HG03280 (cell line): ENCODE measurements at regions not wholly inside any gene's neighbourhood (a gene's known extent, or its start where the extent isn't known, plus 50 kb on each side); places are given as distances from the start of the nearest gene placed in this dataset.

Source experiments
- ATAC-seq: cut with Tn5 transposase; IDR thresholded peaks from one replicate; pipeline ENCODE4 v1.9.1; 2021; ENCODE audit warnings: mild to moderate bottlenecking, moderate library complexity; ENCODE audit not compliant: unreplicated experiment

DNA sequence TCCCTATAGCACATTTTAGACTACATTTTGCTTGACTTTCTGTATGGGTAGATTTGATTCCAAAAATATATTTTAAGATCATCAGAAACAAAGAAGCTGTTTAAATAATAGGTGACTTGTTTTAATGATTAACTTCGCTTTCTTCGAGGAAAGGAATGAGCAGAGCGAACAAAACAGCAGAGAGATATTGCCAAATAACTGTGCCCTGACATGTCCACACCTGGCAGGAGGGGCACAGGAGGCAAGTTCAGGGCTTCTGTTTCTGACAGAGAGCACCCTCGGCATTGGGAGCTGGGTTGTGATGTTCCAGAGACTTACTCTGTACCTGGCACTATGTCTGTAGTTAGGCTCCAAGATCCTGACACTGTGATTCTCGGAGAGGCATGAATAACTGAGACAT, 155.7 kb upstream of the SASH1 start:
- ATAC-seq = no peak

DNA sequence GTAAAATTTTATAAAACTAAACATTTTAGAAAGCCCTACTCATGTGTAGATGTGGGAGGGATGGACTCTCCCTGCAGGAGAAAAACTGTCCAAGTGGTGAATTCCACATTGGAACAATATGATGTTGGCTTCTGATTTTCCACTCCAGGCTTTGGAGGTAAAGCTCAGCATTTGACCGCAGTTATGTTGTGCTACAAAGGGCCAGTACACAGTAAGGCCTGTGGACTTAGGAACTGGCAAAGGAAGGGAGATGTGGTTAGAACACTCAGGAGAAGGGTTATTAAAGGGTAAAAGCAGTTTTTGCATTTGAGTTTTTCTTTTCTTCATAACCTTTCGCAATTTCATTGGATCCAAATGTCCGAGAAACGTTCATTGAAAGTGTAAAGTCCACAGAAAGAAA, 150.3 kb upstream of the SASH1 start:
- no peak for ATAC-seq

DNA sequence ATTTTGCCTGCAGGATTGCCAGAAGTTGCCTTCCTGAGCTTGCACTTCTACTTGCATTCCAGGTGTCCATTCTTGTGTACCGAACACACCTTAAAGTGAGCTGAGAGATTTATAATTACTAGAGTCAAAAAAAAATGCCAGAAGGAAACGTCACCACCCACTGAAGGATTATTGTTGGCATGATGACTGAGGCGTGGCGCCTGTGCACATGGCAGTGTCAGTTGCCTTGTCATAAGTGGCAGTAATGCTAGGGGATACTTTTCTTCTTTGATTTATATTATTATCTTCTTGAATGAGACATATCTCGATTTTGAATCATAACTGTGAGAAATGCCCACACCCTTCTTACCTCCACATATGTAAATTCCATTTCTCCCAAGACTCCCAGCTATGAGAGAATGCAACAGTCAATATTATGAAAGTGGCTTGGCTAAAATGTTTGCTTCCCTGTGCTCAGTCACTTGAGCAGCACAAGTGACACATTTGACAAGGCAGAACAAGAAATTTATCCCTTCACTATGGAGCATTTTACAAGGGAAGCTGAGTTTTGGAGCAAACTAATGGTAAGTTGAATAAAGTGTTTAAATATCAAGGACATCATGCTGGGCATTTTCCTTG, 149.5 kb upstream of the SASH1 start:
- ATAC-seq = no peak

DNA sequence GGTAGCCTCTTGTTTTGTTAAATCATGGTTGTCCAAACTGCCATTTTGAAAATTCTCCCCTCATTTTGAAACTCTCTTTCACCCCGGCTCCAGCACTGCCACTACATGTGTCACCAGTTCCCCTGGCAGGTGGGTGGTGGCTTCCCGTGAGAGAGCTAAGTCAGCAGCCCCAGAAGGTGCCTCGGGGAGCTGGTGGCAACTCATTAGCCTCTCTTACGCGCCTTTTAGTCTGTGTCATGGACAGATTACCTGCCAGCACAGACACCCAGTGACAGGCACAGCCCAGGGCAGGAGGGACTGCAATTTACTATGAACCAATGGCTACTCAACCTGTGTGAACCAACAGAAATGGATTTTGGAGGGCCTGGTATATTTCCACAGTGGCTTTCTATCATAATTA, 147.1 kb upstream of the SASH1 start:
- no peak for ATAC-seq

DNA sequence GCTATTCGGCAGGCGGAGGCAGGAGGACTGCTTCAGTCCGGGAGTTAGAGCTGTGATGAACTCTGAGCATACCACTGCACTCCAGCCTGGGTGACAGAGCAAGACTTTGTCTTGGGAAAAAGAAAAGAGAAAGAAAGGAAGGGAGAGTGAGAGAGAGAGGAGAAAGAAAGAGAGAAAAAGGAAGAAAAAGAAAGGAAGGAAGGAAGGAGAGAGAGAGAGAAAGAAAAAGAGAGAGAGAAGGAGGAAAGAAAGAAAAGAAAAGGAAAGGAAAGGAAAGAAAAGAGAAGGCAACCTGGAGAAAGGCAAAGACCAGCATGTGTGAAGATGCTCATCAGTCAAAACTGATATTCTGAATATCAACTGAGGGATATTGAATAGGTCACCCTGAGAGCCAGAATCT, 143.1 kb upstream of the SASH1 start:
- ATAC-seq = no peak

DNA sequence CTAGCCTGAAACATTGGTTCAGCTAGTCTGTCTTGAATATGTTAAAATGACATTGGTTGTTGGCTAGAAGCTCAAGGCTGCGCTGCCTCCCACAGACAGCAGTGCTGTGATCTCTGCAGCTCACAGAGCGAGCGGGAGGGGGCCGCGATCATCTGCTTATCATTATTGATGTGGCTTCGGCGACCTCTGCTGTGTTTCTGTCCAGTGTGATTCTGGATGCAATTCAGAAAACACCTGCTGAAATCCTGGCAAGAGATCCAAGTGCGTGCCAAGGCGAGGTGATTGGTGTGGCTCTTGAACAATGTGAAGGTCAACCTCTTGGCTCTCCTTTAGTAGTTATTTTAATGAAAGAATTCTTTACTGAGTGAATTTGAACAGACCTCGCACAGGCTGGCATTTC, 142.3 kb upstream of the SASH1 start:
- ATAC-seq = no peak

DNA sequence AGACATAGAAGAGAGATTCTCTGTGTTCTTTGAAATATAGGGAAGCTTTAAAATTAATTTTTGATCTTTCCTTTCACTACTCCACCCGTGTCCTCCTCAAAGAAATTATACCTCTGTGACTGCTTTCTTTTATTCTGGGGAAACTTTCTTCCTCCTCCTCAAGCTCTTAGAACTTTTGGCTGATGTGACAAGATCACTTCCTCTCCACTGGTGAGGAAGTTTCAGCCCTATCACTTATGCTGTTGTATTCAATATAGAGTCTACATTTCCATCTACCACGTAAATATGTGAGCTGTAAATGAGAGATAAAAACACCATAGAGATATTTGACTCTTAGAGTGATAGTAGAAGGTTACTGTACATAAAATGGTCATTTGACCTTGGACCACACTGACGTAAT, 141.9 kb upstream of the SASH1 start:
- no peak for ATAC-seq

DNA sequence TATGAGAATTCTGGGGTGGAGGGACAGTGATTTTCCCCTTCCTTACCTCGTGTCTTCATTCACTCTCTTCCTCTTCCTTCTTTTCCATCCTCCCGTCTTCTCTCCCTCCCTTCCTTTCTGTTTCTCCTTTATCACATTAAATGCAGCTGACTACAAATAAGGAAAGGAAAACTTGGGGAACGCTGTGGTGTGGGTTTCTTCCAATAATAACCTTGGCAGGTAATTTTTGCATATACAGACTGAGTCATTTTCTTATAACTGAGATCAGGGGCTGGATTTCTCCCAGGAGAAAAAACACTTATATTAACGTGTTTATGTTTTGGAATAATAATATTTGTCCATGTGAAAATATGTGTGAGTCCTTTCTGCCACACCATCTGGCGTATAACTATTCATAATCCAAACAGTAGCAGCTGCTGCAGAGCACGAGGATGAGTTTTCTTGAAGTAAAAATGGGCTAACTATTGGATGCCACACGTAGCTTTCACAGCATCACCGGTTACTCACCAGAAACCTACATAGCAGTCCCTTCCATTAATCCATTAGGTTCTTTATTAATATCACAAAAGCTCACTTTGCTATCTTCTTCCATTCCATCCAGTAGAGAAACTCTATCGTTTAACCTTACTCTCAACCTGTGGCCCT, 139.2 kb upstream of the SASH1 start:
- ATAC-seq = peak; percentile 15

DNA sequence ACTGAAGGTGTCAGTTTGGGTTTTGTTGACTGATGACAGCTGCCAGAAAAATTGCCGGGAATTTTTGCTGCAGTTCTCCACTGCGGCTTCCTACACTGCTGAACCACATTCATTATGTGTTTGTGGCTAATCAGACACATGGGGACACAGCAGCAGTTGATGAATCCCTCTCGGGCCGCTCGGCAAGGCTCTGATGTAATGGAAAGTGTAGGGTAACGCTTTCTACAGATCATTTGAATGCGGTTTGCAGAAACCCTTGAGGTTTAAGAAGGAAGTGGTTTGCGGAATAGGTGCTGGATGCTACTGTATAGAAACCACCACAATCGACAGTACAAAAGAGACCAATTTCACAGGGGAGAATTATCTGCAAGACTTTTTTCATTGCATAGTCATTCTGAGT, 138.7 kb upstream of the SASH1 start:
- peak; percentile 98 for ATAC-seq

DNA sequence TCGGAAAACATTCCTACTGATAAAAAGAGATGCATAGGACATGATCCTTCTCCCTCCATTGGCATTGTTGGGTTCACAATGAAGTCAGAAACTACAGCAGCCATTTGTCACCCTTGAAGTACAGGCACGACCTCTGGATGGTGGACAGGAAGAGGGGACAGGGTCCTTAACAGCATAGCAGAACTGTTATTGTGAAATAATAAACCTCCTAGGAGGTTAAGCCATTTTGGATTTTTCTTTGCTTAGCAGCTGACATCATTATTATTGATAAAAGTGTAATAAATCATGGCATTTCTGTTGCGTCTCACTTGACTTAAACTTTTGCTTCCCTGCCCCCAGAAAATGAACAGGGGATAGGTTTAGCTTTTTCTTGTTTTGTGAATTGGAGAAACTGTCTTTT, 134.3 kb upstream of the SASH1 start:
- ATAC-seq = no peak

DNA sequence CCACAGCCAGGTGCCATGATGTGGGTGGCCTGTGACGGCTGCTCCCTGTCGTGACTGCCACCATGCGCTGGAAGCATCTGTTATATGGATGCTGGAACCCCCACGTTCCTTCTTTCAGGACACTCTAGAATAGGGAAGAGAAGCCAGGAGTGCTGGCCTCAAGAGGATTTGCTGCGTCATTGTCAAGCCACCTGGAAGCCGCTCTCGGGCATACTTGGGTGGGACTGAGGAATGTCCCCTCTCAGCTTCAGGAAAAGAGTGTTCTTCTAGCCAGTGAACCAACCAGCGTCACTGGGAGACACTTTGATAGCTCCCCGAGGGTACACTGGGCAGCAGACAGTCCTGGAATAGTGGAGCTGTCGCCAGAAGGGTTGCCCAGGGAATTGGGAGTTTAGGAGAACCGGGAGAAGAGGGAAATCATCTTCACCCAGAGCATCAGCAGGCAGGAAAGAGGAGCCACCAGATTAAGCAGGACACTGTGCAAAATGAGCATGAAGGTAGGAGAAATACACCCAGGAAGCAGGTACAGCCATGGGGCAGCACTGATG, 130.8 kb upstream of the SASH1 start:
- no peak for ATAC-seq

DNA sequence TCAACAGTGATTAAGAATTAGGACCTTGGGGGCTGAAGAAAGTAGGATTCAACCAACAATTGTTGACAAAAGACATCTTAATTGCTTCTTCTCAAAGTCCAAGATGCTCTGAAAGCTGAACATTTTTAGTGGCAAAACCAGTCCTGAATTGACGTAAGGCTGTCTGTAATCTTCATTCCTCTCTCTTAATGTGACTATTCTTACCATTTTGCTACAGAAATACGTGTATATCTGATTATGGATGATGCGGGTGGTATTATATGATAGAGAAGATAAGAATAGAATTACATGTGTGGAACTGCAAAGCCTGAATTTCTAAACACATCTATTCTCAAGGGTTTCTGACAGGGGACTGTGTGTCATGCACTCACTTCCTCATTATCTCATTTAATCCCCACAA, 130.3 kb upstream of the SASH1 start:
- ATAC-seq = no peak

DNA sequence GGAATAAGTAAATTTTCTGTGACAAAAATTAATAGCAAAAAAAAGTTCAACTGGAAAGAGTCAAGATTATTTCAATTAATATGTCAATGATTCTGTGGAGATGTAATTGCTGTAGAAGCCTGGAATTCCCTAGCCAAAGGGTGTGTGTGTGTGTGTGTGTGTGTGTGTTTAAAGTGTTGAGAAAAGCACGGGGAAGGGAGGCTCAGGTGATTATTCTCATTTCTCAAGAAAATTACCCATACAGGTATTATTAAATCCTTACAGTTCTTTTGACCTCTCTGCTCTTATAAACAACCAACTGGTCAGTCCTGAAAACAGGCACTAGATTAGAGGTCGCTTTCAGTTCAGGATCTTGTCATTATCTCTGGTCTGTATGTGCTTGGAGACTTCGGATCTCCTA, 129.3 kb upstream of the SASH1 start:
- ATAC-seq = no peak

DNA sequence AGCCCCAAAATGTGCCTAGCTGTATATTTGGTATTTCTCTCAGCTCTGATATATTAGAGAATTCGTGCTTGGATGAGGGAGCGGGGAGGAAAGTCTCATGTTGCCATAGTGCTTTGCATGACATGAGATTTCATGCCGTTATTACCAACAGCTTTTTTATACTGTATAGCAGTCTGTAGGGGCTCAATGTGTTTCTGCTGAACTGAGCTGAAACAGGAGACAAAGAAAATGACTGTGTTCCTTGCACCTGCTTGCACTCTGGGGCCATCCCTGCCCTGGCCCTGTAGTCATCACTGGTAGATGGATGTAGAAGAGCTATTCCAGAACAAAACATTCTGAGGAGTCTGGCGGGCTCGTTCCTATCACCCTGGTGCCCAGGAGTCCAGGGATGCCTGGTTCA, 128.0 kb upstream of the SASH1 start:
- ATAC-seq = no peak

DNA sequence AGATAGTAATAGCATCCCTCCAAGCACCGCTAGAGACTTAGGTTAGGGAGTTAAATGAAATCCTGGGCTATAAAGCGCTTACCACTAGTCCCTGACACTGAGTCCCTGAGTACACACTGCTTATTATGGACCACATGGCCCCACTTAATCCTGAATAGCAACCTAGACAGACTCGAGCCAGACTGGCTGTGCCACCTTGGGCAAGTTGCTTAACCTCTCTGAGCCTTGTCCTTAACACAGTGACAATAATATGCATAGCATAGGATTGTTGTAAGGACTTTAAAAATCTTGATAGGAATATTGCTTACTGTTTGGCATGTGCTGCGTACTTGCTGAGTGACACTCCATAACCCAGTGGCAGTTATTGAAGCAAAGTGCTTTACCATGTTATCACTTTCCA, 125.6 kb upstream of the SASH1 start:
- ATAC-seq = no peak

DNA sequence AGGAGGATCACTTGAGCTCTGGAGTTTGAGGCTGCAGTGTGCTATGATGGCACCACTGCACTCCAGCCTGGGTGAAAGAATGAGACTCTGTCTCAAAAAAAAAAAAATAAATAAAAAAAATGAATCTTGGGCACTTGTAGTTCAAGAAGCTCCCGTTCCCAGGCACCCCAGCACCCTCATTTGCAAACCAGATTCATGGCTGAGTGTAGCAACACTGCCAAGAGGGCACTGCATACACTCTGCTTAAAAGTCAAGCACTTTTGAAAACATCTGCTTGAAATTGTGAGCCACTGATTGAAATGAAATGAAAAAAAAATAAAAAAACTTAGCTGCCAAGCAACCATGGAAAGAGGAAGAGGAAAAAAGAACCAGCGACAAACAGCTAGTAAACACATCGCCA, 124.7 kb upstream of the SASH1 start:
- ATAC-seq = no peak

DNA sequence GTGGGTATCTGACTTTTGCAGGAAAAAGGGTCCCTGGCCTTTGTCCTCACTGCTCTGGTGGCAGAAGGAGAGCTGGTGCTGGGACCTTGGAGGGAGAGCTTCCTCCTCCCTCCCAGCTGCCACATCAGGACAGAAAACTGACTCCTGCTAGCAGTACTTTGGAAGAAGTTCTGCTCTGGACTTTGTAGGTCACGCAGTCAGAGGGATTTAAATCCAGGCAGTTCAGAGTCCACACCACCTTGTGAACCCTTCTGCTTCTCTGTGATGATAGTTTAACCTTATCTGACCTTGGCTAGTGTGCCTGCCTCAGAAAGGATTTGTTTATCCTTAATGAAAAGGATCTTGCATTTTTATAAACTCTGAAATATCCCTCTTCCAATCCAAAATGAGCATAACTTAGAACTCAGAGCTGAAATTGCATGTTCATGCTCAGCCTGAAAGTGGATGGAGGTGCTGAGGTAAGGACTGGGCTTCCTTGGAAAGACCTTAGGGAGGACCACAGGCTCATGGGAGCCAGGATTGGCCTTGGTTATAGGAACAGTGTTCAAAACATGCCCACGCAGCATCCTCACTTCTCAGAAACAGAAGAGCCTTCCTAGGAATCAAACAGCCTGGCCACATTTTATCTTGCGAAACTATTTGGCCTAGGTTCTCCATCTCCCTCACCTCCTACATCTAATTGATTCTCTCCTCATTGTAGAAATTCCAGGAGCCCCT, 123.9 kb upstream of the SASH1 start:
- no peak for ATAC-seq

DNA sequence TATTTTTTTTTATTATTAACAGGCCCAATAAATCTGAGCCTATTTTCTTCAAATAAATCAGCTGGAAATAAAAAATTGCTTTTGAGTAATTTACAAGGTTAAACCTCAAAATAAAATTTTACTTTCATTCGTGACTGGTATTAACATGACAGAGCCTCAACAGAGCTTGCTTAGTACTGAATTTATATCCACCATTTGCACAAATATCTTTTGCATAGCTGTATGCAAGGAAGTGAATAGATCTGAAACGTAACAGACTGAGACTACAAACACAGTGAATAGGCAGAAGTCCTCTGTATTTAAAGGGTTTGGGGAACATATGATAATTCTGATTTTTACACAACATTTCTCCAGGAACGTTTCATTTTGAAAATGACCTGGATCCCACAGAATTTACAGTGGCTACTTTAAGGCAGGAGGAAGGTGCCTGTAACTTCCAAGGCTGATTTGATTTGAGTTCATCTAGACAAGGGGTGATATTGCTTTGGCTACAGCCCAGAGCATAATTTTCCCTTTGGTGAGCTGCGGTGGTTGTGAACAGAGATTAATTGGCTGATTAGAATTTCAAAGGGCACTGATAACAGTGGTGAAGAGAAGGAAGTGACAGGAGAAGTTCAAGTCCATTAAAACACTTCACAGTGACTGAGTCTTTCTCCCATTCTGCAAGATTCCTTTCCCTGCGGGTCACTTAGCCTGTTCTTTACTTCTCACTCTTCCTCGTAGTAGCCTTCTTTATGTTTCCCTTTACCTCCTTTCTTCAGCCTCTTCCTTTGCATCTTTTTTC, 121.2 kb upstream of the SASH1 start:
- ATAC-seq = no peak

DNA sequence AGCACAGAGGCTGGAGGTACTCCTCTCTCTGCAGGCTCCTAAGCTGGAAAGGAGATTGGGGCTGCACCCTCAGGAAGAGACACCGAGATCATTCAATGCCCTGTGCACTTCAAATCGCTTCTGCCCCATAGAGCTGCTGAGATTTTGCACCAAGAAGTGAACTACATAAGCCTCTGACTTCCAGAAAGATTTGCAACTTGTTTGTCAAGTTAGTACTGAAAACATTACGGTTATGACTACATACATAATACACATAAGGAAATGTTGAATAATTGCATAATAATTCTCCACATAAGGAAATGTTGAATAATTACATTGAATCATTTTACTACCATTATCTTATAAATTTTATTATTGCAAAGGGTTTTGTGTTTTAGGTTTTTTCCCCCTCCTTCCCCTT, 120.3 kb upstream of the SASH1 start:
- no peak for ATAC-seq

DNA sequence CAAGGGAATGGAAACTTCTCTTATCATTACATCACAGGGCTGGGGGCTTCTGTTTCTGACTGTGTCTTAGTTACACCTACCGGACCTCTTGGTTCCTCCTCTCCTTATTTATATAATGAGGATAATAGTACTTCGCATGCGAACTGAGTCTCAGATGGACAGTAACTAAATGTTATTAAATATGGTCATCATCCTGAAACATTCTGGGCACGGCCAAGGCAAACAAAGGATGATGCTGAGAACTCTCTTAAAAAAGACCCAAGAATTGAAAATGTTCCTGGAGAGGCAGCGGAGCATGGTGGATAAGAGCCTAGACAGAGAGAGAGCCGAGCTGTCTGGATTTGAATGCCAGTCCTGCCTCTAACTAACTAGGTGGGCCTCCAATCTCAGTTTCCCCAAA, 119.8 kb upstream of the SASH1 start:
- no peak for ATAC-seq

DNA sequence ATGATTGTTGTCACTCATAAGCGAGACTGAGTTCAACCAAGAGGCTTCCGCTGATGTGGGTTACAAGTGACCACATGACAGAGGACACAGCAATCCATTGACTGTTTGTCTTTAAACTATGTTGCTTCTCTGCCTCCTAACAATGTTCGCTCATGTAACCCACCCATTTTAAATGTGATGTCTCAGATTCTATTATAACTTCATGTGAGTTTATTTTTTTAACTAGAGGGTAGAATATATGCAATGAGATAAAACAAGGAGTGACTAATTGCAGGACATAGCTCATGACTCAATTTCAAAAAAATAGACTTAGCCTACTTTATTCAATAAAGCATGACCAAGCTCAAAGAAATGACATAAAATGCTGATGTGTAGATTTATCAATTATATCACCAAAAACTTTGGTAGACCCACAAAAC, 119.2 kb upstream of the SASH1 start:
- ATAC-seq = no peak
